IPS-NIHi7 (cell line): ENCODE measurements at regions not wholly inside any gene's neighbourhood (a gene's known extent, or its start where the extent isn't known, plus 50 kb on each side); places are given as distances from the start of the nearest gene placed in this dataset.
"Not testable (repeated sequence)": the region's sequence is repeated elsewhere in the genome, so short reads cannot be mapped to it uniquely, and the experiment has no call there.

ENCODE experiments used
- DNase-seq: peaks from one replicate; pipeline ENCODE4 v3.0.0; 2012; ENCODE audit warnings: mixed read lengths; ENCODE audit errors: extremely low spot score

- DNase-seq = no peak
Observed at GRCh38 chr5:56763711-56764466, 51.5 kb upstream of the MAP3K1 start.

GRCh38 chr5:56763182-56763581 is 52.2 kb upstream of the MAP3K1 start:
- no peak for DNase-seq

- DNase-seq = no peak
Observed at GRCh38 chr5:56761151-56761885, 54.0 kb upstream of the MAP3K1 start.

- no peak for DNase-seq
Observed at GRCh38 chr5:56760723-56761122, 54.6 kb upstream of the MAP3K1 start.

GRCh38 chr5:56759521-56760216 is 55.7 kb upstream of the MAP3K1 start:
- DNase-seq = no peak

- DNase-seq = no peak
Observed at GRCh38 chr5:56757077-56757476, 58.3 kb upstream of the MAP3K1 start.

- DNase-seq = no peak
Observed at GRCh38 chr5:56755036-56755555, 60.3 kb upstream of the MAP3K1 start.

- DNase-seq = not testable (repeated sequence)
Observed at GRCh38 chr5:56753588-56753987, 61.8 kb upstream of the MAP3K1 start.

- no peak for DNase-seq
Observed at GRCh38 chr5:56751572-56752313, 63.6 kb upstream of the MAP3K1 start.

GRCh38 chr5:56749842-56750241 is 65.5 kb upstream of the MAP3K1 start:
- DNase-seq = no peak

- no peak for DNase-seq
Observed at GRCh38 chr5:56746553-56747339, 68.6 kb upstream of the MAP3K1 start.

GRCh38 chr5:56745864-56746263 is 69.5 kb upstream of the MAP3K1 start:
- no peak for DNase-seq

GRCh38 chr5:56740868-56741267 is 74.5 kb upstream of the MAP3K1 start:
- DNase-seq = no peak

GRCh38 chr5:56739990-56740389 is 75.4 kb upstream of the MAP3K1 start:
- DNase-seq = no peak

GRCh38 chr5:56737951-56738606 is 77.3 kb upstream of the MAP3K1 start:
- no peak for DNase-seq

GRCh38 chr5:56737002-56737621 is 78.2 kb upstream of the MAP3K1 start:
- DNase-seq = no peak

GRCh38 chr5:56735849-56736641 is 79.3 kb upstream of the MAP3K1 start:
- DNase-seq = no peak

- DNase-seq = no peak
Observed at GRCh38 chr5:56734091-56734694, 81.2 kb upstream of the MAP3K1 start.

- no peak for DNase-seq
Observed at GRCh38 chr5:56733580-56733979, 81.8 kb upstream of the MAP3K1 start.
